Gastrocnemius medialis (tissue), 4 donors: ENCODE measurements at regions not wholly inside any gene's neighbourhood (a gene's known extent, or its start where the extent isn't known, plus 50 kb on each side); places are given as distances from the start of the nearest gene placed in this dataset.

Experiments
- CTCF ChIP-seq, 5 experiments: fragments of 450-650 bp in 3 of 5; fragments of 200-600 bp in 2 of 5; sonication (generic) in 2 of 5; IDR thresholded peaks in 4 of 5; conservative IDR thresholded peaks in 1 of 5; 1 replicate in 4 of 5; 2 replicates in 1 of 5; pipeline ENCODE4 v1.5.1; 2016 to 2019; ENCODE audit warnings: antibody characterized with exemption in 5 of 5, mild to moderate bottlenecking in 3 of 5, moderate library complexity in 3 of 5
- POLR2A ChIP-seq, 2 donors: fragments of 450-650 bp; IDR thresholded peaks; one replicate each; pipeline ENCODE4 v1.6.1; 2017; ENCODE audit warnings: antibody characterized with exemption in 2 of 2, mild to moderate bottlenecking in 2 of 2, moderate library complexity in 2 of 2

GRCh38 chr13:31053896-31054295 lies 107.8 kb downstream of the HSPH1 start:
- no peak for TF ChIP-seq POLR2A (IDR thresholded peaks at IDR 0.05)
- no peak for TF ChIP-seq CTCF (IDR thresholded peaks at IDR 0.05 in 4 of 5, conservative IDR thresholded peaks at IDR 0.05 in 1 of 5)
